HCT116 (cell line): ENCODE measurements at regions not wholly inside any gene's neighbourhood (a gene's known extent, or its start where the extent isn't known, plus 50 kb on each side); places are given as distances from the start of the nearest gene placed in this dataset.

Source experiments
- ATAC-seq: fragments of 200-7000 bp; cut with Tn5 transposase; 2 replicates; pipeline ENCODE4 v1.9.1; 2020; ENCODE audit warnings: mild to moderate bottlenecking, moderate library complexity
- BruUV-seq: library from RNA; stranded (reverse); fragments of 400-500 nt; replicated peaks from 2 replicates; lab custom pipeline; 2021; lab: Mats Ljungman, UMichigan
- CTCF ChIA-PET: fragments of 300-600 bp; sonication (Branson Sonifier 250); formaldehyde crosslinking; loops from one replicate; lab custom pipeline; 2021; ENCODE audit warnings: antibody characterized with exemption; lab: Charles Lee
- POLR2A ChIA-PET: fragments of 300-600, 350-600 bp; sonication (Branson Sonifier 250); formaldehyde crosslinking; loops from one replicate; lab custom pipeline; 2021; ENCODE audit warnings: antibody characterized with exemption; lab: Charles Lee
- RAD21 ChIA-PET, 2 experiments: fragments of 300-600 bp; sonication (Branson Sonifier 250); formaldehyde crosslinking; loops; one replicate each; lab custom pipeline; 2023; ENCODE audit warnings: low total read pairs in 2 of 2; ENCODE audit not compliant: uncharacterized antibody in 2 of 2, unreplicated experiment in 2 of 2, low non-redundant PET in 1 of 2; lab: Charles Lee
- DNase-seq: peaks from one replicate; pipeline ENCODE4 v3.0.0-alpha.2; 2010; ENCODE audit warnings: low read depth, low spot score
- H2AFZ ChIP-seq: fragments of 200-600 bp; shearing (Covaris generic), sonication (generic); 2 replicates; pipeline ENCODE4 v1.6.1; 2017; ENCODE audit warnings: low read depth, mixed run types, mixed read lengths, antibody characterized with exemption, low read length; ENCODE audit not compliant: poor library complexity, severe bottlenecking
- H3K27ac ChIP-seq: 2 replicates; pipeline ENCODE4 v1.5.1; 2012; ENCODE audit warnings: low read depth, low read length
- H3K27me3 ChIP-seq: fragments of 200-600 bp; sonication (generic); 2 replicates; pipeline ENCODE4 v1.6.1; 2016; ENCODE audit warnings: mixed run types, low read length, mixed read lengths; ENCODE audit not compliant: insufficient read depth
- H3K36me3 ChIP-seq, 2 experiments: fragments of 200-500 bp in 1 of 2; fragments of 200-600 bp in 1 of 2; sonication (Bioruptor generic) in 1 of 2; sonication (generic) in 1 of 2; 2 replicates each; pipeline versions ENCODE4 v1.5.1 to v1.6.1; 2014 to 2016; ENCODE audit warnings: low read length in 2 of 2, inconsistent platforms in 1 of 2, mixed read lengths in 1 of 2, mixed run types in 1 of 2; ENCODE audit not compliant: insufficient read depth in 2 of 2, control insufficient read depth in 1 of 2
- H3K4me1 ChIP-seq, 2 experiments: fragments of 200-600 bp in 1 of 2; sonication (generic) in 1 of 2; 2 replicates each; pipeline versions ENCODE4 v1.5.1 to v1.6.1; 2012 to 2017; ENCODE audit warnings: low read length in 2 of 2, inconsistent platforms in 1 of 2, mild to moderate bottlenecking in 1 of 2, mixed read lengths in 1 of 2, mixed run types in 1 of 2, moderate library complexity in 1 of 2; ENCODE audit not compliant: insufficient read depth in 2 of 2, control insufficient read depth in 1 of 2
- H3K4me2 ChIP-seq: fragments of 200-600 bp; sonication (generic); 2 replicates; pipeline ENCODE4 v1.6.1; 2017; ENCODE audit warnings: mixed run types, low read length, mixed read lengths
- H3K4me3 ChIP-seq, 2 experiments: fragments of 200-600 bp in 1 of 2; sonication (generic) in 1 of 2; replicated peaks in 1 of 2; 2 replicates each; pipeline ENCODE4 v1.5.1; 2011 to 2016; ENCODE audit warnings: low read length in 2 of 2, control low read depth in 1 of 2, low read depth in 1 of 2, mild to moderate bottlenecking in 1 of 2, mixed read lengths in 1 of 2, mixed run types in 1 of 2
- H3K79me2 ChIP-seq: fragments of 200-600 bp; sonication (generic); 2 replicates; pipeline ENCODE4 v1.6.1; 2017; ENCODE audit warnings: mild to moderate bottlenecking, mixed run types, low read length, moderate library complexity, mixed read lengths; ENCODE audit not compliant: insufficient read depth
- H3K9ac ChIP-seq: fragments of 200-600 bp; sonication (generic); 2 replicates; pipeline ENCODE4 v1.6.1; 2016; ENCODE audit warnings: low read length, mixed read lengths
- H3K9me2 ChIP-seq: fragments of 200-600 bp; sonication (generic), shearing (Covaris generic); 2 replicates; pipeline ENCODE4 v1.6.1; 2017; ENCODE audit warnings: mixed run types, mild to moderate bottlenecking, moderate library complexity; ENCODE audit not compliant: insufficient read depth
- H3K9me3 ChIP-seq, 2 experiments: fragments of 200-500 bp in 1 of 2; fragments of 200-600 bp in 1 of 2; sonication (Bioruptor generic) in 1 of 2; sonication (generic) in 1 of 2; 2 replicates each; pipeline ENCODE4 v1.6.1; 2014 to 2017; ENCODE audit warnings: low read length in 2 of 2, mixed read lengths in 2 of 2, inconsistent platforms in 1 of 2, low read depth in 1 of 2, mild to moderate bottlenecking in 1 of 2, mixed run types in 1 of 2, moderate library complexity in 1 of 2; ENCODE audit not compliant: control insufficient read depth in 1 of 2, insufficient read depth in 1 of 2
- H4K20me1 ChIP-seq: fragments of 200-600 bp; sonication (generic), shearing (Covaris generic); 2 replicates; pipeline ENCODE4 v1.6.1; 2017; ENCODE audit warnings: mixed run types, mild to moderate bottlenecking, moderate library complexity; ENCODE audit not compliant: insufficient read depth
- CBX3 ChIP-seq: IDR thresholded peaks from 2 replicates; pipeline ENCODE4 v1.6.1; 2012; ENCODE audit warnings: low read depth
- CTCF ChIP-seq, 3 experiments: fragments of 200-600 bp in 1 of 3; sonication (generic) in 1 of 3; IDR thresholded peaks in 2 of 3; conservative IDR thresholded peaks in 1 of 3; 2 replicates each; pipeline ENCODE4 v1.5.1; 2012 to 2017; ENCODE audit warnings: low read depth in 2 of 3, low read length in 2 of 3, antibody characterized with exemption in 1 of 3, borderline replicate concordance in 1 of 3, control low read depth in 1 of 3, mild to moderate bottlenecking in 1 of 3, mixed read lengths in 1 of 3, mixed run types in 1 of 3, moderate library complexity in 1 of 3; ENCODE audit not compliant: insufficient read depth in 1 of 3
- EGR1 ChIP-seq: IDR thresholded peaks from 2 replicates; pipeline ENCODE4 v1.6.1; 2012; ENCODE audit warnings: low read depth
- ELF1 ChIP-seq: IDR thresholded peaks from 2 replicates; pipeline ENCODE4 v1.6.1; 2012; ENCODE audit warnings: low read depth, borderline replicate concordance
- EZH2 ChIP-seq: fragments of 200-600 bp; sonication (generic); IDR thresholded peaks from 2 replicates; pipeline ENCODE4 v1.6.1; 2017; ENCODE audit warnings: antibody characterized with exemption, mixed run types
- EZH2phosphoT487 ChIP-seq: fragments of 200-600 bp; IDR thresholded peaks from 2 replicates; pipeline ENCODE4 v1.6.1; 2018; ENCODE audit warnings: antibody characterized with exemption, borderline replicate concordance
- FOSL1 ChIP-seq: IDR thresholded peaks from 2 replicates; pipeline ENCODE4 v1.6.1; 2012; ENCODE audit warnings: low read depth
- JUND ChIP-seq: IDR thresholded peaks from 2 replicates; pipeline ENCODE4 v1.6.1; 2012
- MAX ChIP-seq: IDR thresholded peaks from 2 replicates; pipeline ENCODE4 v1.6.1; 2012
- POLR2AphosphoS5 ChIP-seq: IDR thresholded peaks from 2 replicates; pipeline ENCODE4 v1.6.1; 2011; ENCODE audit warnings: mild to moderate bottlenecking, low read depth, low read length, moderate library complexity
- RAD21 ChIP-seq: IDR thresholded peaks from 2 replicates; pipeline ENCODE4 v1.6.1; 2012; ENCODE audit warnings: low read depth, mild to moderate bottlenecking
- SIN3A ChIP-seq: IDR thresholded peaks from 2 replicates; pipeline ENCODE4 v1.6.1; 2012; ENCODE audit warnings: low read depth
- SP1 ChIP-seq: IDR thresholded peaks from 2 replicates; pipeline ENCODE4 v1.6.1; 2012; ENCODE audit warnings: low read depth
- YY1 ChIP-seq: IDR thresholded peaks from 2 replicates; pipeline ENCODE4 v1.6.1; 2011; ENCODE audit warnings: low read length, low read depth, moderate library complexity, mild to moderate bottlenecking; ENCODE audit not compliant: insufficient replicate concordance; ENCODE audit errors: extremely low read depth
- ZFX ChIP-seq: fragments of 450-650 bp; IDR thresholded peaks from 2 replicates; pipeline ENCODE4 v1.6.1; 2017
- ZNF274 ChIP-seq: fragments of 200-500 bp; sonication (Bioruptor generic); IDR thresholded peaks from 2 replicates; pipeline ENCODE4 v1.6.1; 2014; ENCODE audit warnings: mild to moderate bottlenecking, low read depth, low read length, inconsistent platforms
- intact Hi-C: fragments of 100-400 bp; cut with micrococcal nuclease; formaldehyde crosslinking; loops from 2 replicates; pipeline ENCODE4 v1.10.0; 2022

GRCh38 chr13:99648927-99649326, 147.7 kb downstream of the TM9SF2 start:
- H3K9me2 ChIP-seq, result no peaks in the 10 kb centered on the region
- no peak overlapping the region for H3K9ac ChIP-seq
- H3K4me3 ChIP-seq, result no peak overlapping the region
- TF ChIP-seq ELF1, result no peak
- no peak for TF ChIP-seq EZH2phosphoT487
- no peak for TF ChIP-seq MAX
- no peak for TF ChIP-seq ZFX
- TF ChIP-seq EZH2, result no peak
- TF ChIP-seq SIN3A, result no peak
- TF ChIP-seq SP1, result no peak
- no peak for TF ChIP-seq YY1
- BruUV-seq, result no TSS peak
- H2AFZ ChIP-seq, result no peak overlapping the region
- H3K27me3 ChIP-seq, result no peaks in the 10 kb centered on the region
- CTCF ChIA-PET, result no interaction called here
- H3K27ac ChIP-seq, result no peak overlapping the region
- no peaks in the 10 kb centered on the region for H3K9me3 ChIP-seq
- no peaks in the 10 kb centered on the region for H3K79me2 ChIP-seq
- ATAC-seq (no peak), DNase-seq (no peak)
- H3K4me2 ChIP-seq, result no peak overlapping the region
- no peaks in the 10 kb centered on the region for H4K20me1 ChIP-seq
- RAD21 ChIA-PET, result no interaction called here
- POLR2A ChIA-PET, result no interaction called here
- intact Hi-C loops, result no loop called here
- no peaks in the 10 kb centered on the region for H3K4me1 ChIP-seq
- no peaks in the 10 kb centered on the region for H3K36me3 ChIP-seq

DNA sequence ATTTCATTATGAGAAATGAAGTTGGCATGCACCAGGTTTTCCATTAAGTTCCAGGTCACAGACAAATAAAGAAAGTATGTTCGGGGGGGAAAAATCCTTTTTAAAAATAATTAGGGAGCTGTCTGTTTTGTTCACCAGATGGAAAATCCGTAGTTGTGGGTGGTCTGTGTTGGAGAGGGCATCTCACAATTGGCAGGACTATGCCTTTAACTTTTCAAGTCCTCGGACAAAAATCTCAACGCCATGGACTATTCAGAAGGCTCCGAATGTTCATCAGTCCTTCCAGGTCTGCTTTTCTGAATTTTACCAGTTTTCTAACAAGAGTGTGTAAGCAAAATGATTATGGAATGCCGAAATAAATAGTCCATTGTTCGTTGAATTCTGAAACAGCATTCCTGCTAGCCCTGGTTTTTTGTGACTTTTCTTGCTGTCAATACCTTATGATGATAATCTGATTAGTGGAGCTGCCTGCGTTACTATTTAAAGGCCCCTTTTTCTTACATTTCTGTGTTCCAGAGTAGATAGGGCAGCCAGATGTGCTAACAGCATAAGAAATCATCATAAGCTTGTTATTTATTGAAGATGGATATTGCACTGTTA, 146.9 kb downstream of the TM9SF2 start:
- Histone ChIP-seq H2AFZ (no peak overlapping the region), H4K20me1 (no peaks in the 10 kb centered on the region), H3K9me2 (no peaks in the 10 kb centered on the region), H3K4me3 (no peak overlapping the region), H3K4me1 (no peaks in the 10 kb centered on the region), H3K27me3 (no peaks in the 10 kb centered on the region), H3K9me3 (no peaks in the 10 kb centered on the region)
- CTCF ChIA-PET, result no interaction called here
- ATAC-seq (no peak), DNase-seq (no peak)
- TF ChIP-seq EGR1 (no peak), JUND (no peak), MAX (no peak), ZNF274 (no peak), RAD21 (no peak), CBX3 (no peak), CTCF (IDR thresholded peaks at IDR 0.05 in 2 of 3, conservative IDR thresholded peaks at IDR 0.05 in 1 of 3; ENCODE audit: borderline replicate concordance in 1 of 3, insufficient read depth in 1 of 3, low read depth in 2 of 3, low read length in 2 of 3) (no peak), ELF1 (no peak), POLR2AphosphoS5 (no peak), FOSL1 (no peak), SP1 (no peak)
- TF ChIP-seq, all 23 proteins: peak for 0
- no peaks in the 10 kb centered on the region for H3K36me3 ChIP-seq
- POLR2A ChIA-PET, result no interaction called here
- H3K9ac ChIP-seq, result no peak overlapping the region
- no peak overlapping the region for H3K27ac ChIP-seq
- RAD21 ChIA-PET, result no interaction called here
- H3K79me2 ChIP-seq, result no peaks in the 10 kb centered on the region
- H3K4me2 ChIP-seq, result no peak overlapping the region
- intact Hi-C loops, result no loop called here
- no TSS peak for BruUV-seq
